CD4-positive, alpha-beta T cell (primary cell): ENCODE measurements at regions not wholly inside any gene's neighbourhood (a gene's known extent, or its start where the extent isn't known, plus 50 kb on each side); places are given as distances from the start of the nearest gene placed in this dataset.
"Not testable (repeated sequence)": the region's sequence is repeated elsewhere in the genome, so short reads cannot be mapped to it uniquely, and the experiment has no call there.

Experiments used
- ATAC-seq: fragments of 200-7000 bp; cut with Tn5 transposase; one replicate; pipeline ENCODE4 v1.10.0; 2022; ENCODE audit warnings: mild to moderate bottlenecking; ENCODE audit not compliant: poor library complexity
- CTCF ChIA-PET: fragments of 350-600 bp; sonication (Branson Sonifier 250); formaldehyde crosslinking; loops from one replicate; lab custom pipeline; 2021; ENCODE audit warnings: antibody characterized with exemption, inconsistent platforms; lab: Charles Lee
- POLR2A ChIA-PET: fragments of 350-600 bp; sonication (Branson Sonifier 250); formaldehyde crosslinking; loops from one replicate; lab custom pipeline; 2021; ENCODE audit warnings: antibody characterized with exemption, inconsistent platforms; lab: Charles Lee
- DNase-seq, 14 experiments: peaks; one replicate each; pipeline ENCODE4 v3.0.0-alpha.2; 2013 to 2020; ENCODE audit warnings: mixed read lengths in 2 of 14
- H3K27ac ChIP-seq, 2 donors: one replicate each; pipeline versions ENCODE4 v1.5.1 to v1.7.0; 2013; ENCODE audit warnings: low read length in 2 of 2, low read depth in 1 of 2, mild to moderate bottlenecking in 1 of 2
- H3K27me3 ChIP-seq, 2 experiments: 1 replicate in 1 of 2; 2 replicates in 1 of 2; pipeline versions ENCODE4 v1.6.1 to v1.7.0; 2013; ENCODE audit warnings: low read length in 2 of 2, control low read depth in 1 of 2, mild to moderate bottlenecking in 1 of 2, moderate library complexity in 1 of 2; ENCODE audit not compliant: insufficient read depth in 2 of 2, control insufficient read depth in 1 of 2
- H3K36me3 ChIP-seq: one replicate; pipeline ENCODE4 v1.6.1; 2013; ENCODE audit warnings: low read length, control low read depth; ENCODE audit not compliant: insufficient read depth
- H3K4me1 ChIP-seq: one replicate; pipeline ENCODE4 v1.6.1; 2013; ENCODE audit warnings: low read length, control low read depth; ENCODE audit not compliant: insufficient read depth
- H3K4me3 ChIP-seq: one replicate; pipeline ENCODE4 v1.5.1; 2013; ENCODE audit warnings: mild to moderate bottlenecking, low read length, moderate library complexity
- H3K9me3 ChIP-seq, 2 experiments: 1 replicate in 1 of 2; 2 replicates in 1 of 2; pipeline versions ENCODE4 v1.6.1 to v1.7.0; 2013; ENCODE audit warnings: low read length in 2 of 2, mild to moderate bottlenecking in 2 of 2, control low read depth in 1 of 2, moderate library complexity in 1 of 2; ENCODE audit not compliant: control insufficient read depth in 1 of 2, insufficient read depth in 1 of 2
- H3K27ac Mint-ChIP-seq: one replicate; pipeline ENCODE4 v1.8.0; 2020; ENCODE audit warnings: mixed read lengths
- H3K27me3 Mint-ChIP-seq: one replicate; pipeline ENCODE4 v1.8.0; 2021; ENCODE audit warnings: mixed read lengths
- H3K36me3 Mint-ChIP-seq: one replicate; pipeline ENCODE4 v1.8.0; 2021; ENCODE audit warnings: low read depth, mixed read lengths
- H3K4me1 Mint-ChIP-seq: one replicate; pipeline ENCODE4 v1.8.0; 2021; ENCODE audit warnings: low read depth, mixed read lengths
- H3K4me3 Mint-ChIP-seq: one replicate; pipeline ENCODE4 v1.8.0; 2020; ENCODE audit warnings: mild to moderate bottlenecking, mixed read lengths
- H3K9me3 Mint-ChIP-seq: one replicate; pipeline ENCODE4 v1.8.0; 2020; ENCODE audit warnings: mixed read lengths
- CTCF ChIP-seq: fragments of 200-600 bp; IDR thresholded peaks from one replicate; pipeline ENCODE4 v1.8.0; 2022; ENCODE audit warnings: antibody characterized with exemption, mild to moderate bottlenecking
- intact Hi-C, 2 experiments: fragments of 100-400 bp; cut with DNase I in 1 of 2; cut with micrococcal nuclease in 1 of 2; formaldehyde crosslinking; loops; one replicate each; pipeline versions ENCODE4 v1.15.1 to v1.9.0; 2023 to 2025; cut with DNase I, micrococcal nuclease

GRCh38 chr17:14579716-14580115 lies 278.8 kb downstream of the HS3ST3B1 start:
- no peaks in the 10 kb centered on the region for H3K27me3 Mint-ChIP-seq
- H3K36me3 Mint-ChIP-seq, result no peaks in the 10 kb centered on the region
- H3K9me3 ChIP-seq, result no peaks in the 10 kb centered on the region
- no peak for TF ChIP-seq CTCF
- H3K27ac Mint-ChIP-seq, result no peak overlapping the region
- intact Hi-C loops, result no loop called here
- DNase-seq (no peak), ATAC-seq (no peak)
- H3K36me3 ChIP-seq, result no peaks in the 10 kb centered on the region
- H3K27me3 ChIP-seq, result peaks cover 0 to 3% of the 10 kb centered on the region in 2 experiments
- no peak overlapping the region for H3K27ac ChIP-seq
- H3K4me3 ChIP-seq, result no peak overlapping the region
- no peaks in the 10 kb centered on the region for H3K4me1 ChIP-seq
- H3K9me3 Mint-ChIP-seq, result no peaks in the 10 kb centered on the region
- CTCF ChIA-PET, result no interaction called here
- H3K4me1 Mint-ChIP-seq, result no peaks in the 10 kb centered on the region
- H3K4me3 Mint-ChIP-seq, result no peak overlapping the region
- POLR2A ChIA-PET, result no interaction called here

DNA sequence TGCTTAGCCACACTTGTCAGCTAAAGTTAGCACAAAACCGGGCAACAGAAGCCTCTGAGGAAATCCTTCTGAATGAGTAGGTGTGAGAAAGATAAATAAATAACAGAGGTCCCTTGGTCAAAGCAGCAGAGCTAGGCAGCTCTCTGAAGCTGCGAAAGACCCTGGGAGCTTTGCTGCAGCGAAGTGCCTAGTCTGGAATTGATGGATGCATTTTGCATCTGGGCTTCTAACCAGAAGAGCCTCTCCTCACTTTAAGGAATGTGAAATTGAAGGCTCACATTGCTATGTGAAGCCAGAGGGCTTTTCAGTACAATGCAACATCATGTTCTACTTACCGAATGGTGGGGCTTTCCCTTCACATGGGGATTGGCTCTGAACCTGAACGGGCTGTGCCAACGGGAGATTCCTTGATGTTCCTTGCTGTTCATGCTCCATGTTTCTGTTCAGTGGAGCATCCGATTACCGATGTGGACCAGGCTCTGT lies 274.6 kb downstream of the HS3ST3B1 start:
- DNase-seq, result no peak
- Mint-ChIP-seq H3K9me3 (no peaks in the 10 kb centered on the region), H3K4me1 (no peaks in the 10 kb centered on the region), H3K36me3 (no peaks in the 10 kb centered on the region), H3K27me3 (no peaks in the 10 kb centered on the region), H3K4me3 (no peak overlapping the region), H3K27ac (no peak overlapping the region)
- Histone ChIP-seq H3K36me3 (no peaks in the 10 kb centered on the region), H3K9me3 (no peaks in the 10 kb centered on the region), H3K27ac (no peak overlapping the region), H3K4me1 (no peaks in the 10 kb centered on the region), H3K27me3 (peaks cover 0 to 3% of the 10 kb centered on the region in 2 experiments), H3K4me3 (no peak overlapping the region)
- CTCF ChIA-PET, result no interaction called here
- POLR2A ChIA-PET, result no interaction called here
- no peak for TF ChIP-seq CTCF
- intact Hi-C loops, result no loop called here
- no peak for ATAC-seq

GRCh38 chr17:14560325-14560724 lies 259.4 kb downstream of the HS3ST3B1 start:
- intact Hi-C loops, H3K27me3 Mint-ChIP-seq, H3K9me3 ChIP-seq, POLR2A ChIA-PET, H3K4me3 Mint-ChIP-seq, ATAC-seq, H3K36me3 Mint-ChIP-seq, H3K4me3 ChIP-seq, DNase-seq, H3K27ac Mint-ChIP-seq, H3K9me3 Mint-ChIP-seq, H3K27ac ChIP-seq, H3K27me3 ChIP-seq, H3K36me3 ChIP-seq, H3K4me1 ChIP-seq: not testable (repeated sequence)
- CTCF ChIA-PET, result interaction anchor here (0.6 kb wide), 1 partner anchor 39 kb away, joined by 4 read pairs; no protein-coding TSS in a partner anchor
- H3K4me1 Mint-ChIP-seq, result peaks cover 11% of the 10 kb centered on the region
